HG03565 (cell line): ENCODE measurements at regions not wholly inside any gene's neighbourhood (a gene's known extent, or its start where the extent isn't known, plus 50 kb on each side); places are given as distances from the start of the nearest gene placed in this dataset.

Experiments used
- ATAC-seq: cut with Tn5 transposase; IDR thresholded peaks from one replicate; pipeline ENCODE4 v1.9.1; 2021; ENCODE audit warnings: mild to moderate bottlenecking, moderate library complexity; ENCODE audit not compliant: unreplicated experiment

DNA sequence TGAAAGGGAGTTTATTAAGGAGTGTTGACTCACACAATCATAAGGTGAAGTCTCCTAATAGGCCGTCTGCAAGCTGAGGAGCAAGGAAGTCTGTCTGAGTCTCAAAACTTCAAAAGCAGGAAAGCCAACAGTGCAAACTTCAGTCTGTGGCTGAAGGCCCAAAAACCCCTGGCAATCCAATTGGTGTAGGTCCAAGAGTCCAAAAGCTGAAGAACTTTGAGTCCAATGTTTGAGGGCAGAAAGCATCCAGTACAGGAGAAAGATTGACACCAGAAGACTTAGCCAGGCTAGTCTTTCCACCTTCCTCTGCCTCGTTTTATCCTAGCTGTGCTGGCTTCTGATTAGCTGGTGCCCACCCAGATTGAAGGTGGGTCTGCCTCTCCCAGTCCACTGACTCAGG, 535.2 kb downstream of the ARAP2 start:
- no peak for ATAC-seq

- no peak for ATAC-seq
These were observed 534.0 kb downstream of the ARAP2 start for GRCh38 chr4:35710343-35710742.

GRCh38 chr4:35711127-35711526, 533.2 kb downstream of the ARAP2 start:
- ATAC-seq: no peak

GRCh38 chr4:35723973-35724372, 520.3 kb downstream of the ARAP2 start:
- ATAC-seq: no peak

DNA sequence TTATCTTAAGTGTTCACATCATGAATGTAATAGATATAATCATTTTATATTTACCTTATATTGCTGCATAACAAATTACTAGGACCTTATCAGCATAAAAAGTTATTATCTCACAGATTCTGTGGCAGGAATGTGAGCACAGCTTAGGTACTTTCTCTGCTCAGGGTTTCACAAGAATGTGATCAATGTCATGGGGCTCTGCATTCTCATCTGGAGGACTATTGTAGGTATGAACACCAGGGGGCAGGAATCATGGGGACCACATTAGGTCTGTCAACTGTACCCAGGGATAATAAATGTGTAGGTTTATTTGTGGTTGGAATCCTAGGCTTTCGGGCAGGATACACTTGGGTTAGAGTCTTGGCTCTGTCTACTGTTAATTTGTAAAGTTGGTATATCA, 519.2 kb downstream of the ARAP2 start:
- ATAC-seq: no peak

- ATAC-seq: no peak
These were observed 513.9 kb downstream of the ARAP2 start for GRCh38 chr4:35730414-35730813.

DNA sequence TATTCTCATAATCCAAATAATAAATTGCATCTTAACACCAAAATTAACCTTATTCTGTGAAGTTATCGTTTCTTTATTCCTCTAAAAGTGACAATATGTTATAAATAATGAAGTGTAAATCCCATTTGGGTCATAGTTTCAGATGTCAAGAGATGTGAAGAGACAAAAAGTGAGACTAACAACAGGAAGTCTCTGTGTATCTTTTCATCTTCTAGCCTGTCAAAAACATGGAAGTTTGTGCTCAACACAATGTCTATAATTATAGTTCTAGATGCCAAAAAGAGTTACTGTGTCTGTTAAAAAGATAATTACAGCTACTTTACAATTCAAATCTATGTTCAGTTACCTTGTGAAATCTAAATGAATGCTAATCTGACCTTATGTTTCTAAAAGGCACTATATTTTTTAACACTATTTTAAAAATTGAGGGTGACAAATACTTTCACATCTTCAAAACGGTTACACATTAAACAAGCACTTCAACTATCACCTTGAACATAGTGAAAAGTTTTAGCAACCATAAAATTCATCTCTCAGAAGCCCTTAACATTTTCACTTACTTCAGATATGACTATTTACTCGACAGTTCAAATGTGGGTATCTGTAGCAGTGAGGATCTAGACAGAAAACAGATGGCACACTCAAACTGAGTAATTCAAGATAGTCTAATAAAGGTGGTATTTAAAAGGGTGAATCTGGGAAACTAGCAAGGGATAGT, 509.8 kb downstream of the ARAP2 start:
- ATAC-seq: peak; percentile 42

- peak; percentile 54 for ATAC-seq
These were observed 505.0 kb downstream of the ARAP2 start for GRCh38 chr4:35739308-35739707.

DNA sequence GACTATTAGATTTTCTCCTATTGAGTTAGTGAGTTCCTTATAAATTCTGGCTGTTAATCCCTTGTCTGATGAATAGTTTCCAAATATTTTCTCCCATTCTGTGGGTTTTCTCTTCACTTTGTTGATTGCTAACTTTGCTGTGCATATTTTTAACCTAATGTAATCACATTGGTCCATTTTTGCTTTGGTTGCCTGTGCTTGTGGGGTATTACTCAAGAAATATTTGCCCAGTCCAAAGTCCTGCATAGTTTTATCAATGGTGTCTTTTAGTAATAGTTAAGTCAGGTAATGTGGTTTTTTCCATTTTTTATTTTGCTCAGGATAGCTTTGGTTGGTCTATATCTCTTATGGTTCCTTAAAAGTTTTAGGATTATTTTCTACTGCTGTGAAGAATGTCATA, 490.3 kb downstream of the ARAP2 start:
- ATAC-seq: no peak

DNA sequence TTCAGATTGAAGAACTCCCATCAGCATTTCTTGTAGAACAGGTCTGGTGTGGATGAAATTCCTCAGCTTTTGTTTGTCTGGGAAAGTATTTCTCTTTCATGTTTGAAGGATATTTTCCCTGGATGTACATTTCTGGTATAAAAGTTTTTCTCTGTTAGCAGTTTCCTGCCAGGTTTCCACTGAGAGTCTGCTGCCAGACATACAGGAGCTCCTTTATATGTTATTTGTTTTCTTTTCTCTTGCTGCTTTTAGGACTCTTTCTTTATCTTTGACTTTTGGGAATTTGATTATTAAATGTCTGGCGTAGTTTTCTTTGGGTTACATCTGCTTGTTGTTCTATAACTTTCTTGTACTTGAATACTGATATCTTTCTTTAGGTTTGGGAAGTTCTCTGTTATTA, 486.5 kb downstream of the ARAP2 start:
- no peak for ATAC-seq

DNA sequence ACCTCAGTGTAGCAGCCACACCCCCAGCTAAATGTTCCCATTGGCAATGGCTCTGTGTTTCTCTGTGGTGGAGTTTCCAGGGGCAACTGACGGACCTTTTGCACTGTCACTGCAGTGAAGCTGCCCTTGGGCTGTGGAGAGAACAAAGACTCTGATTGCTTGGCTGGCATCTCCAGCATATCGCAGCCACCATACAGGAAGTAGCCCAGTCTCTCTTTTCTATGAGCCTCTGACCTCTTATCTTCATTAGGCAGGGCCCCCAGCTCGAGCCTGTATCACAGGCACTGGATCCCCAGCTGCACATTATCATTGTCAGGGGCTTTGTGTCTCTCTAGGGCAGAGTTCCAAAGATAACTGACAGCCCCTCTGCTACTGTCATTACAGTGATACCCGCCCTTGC, 483.5 kb downstream of the ARAP2 start:
- no peak for ATAC-seq

DNA sequence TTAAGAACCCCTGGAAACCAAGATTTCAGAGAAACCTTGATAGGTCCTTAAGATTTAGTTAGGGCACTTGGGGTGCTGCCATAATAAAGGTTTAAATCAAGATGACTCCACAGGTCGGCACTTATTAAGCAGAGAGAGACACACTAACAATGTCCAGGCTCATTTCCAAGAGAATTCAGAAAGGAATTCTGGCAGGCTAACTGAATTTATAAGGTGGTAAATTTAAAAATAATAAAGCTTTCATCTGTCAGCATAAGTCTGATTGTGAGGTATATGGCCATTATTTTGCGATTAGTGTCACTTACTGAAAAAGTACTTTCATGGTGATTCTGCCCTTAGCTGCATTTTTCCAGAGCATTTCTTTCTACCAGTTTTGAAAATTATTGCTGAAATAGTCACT, 472.7 kb downstream of the ARAP2 start:
- no peak for ATAC-seq

- ATAC-seq: no peak
These were observed 472.0 kb downstream of the ARAP2 start for GRCh38 chr4:35772291-35772690.

DNA sequence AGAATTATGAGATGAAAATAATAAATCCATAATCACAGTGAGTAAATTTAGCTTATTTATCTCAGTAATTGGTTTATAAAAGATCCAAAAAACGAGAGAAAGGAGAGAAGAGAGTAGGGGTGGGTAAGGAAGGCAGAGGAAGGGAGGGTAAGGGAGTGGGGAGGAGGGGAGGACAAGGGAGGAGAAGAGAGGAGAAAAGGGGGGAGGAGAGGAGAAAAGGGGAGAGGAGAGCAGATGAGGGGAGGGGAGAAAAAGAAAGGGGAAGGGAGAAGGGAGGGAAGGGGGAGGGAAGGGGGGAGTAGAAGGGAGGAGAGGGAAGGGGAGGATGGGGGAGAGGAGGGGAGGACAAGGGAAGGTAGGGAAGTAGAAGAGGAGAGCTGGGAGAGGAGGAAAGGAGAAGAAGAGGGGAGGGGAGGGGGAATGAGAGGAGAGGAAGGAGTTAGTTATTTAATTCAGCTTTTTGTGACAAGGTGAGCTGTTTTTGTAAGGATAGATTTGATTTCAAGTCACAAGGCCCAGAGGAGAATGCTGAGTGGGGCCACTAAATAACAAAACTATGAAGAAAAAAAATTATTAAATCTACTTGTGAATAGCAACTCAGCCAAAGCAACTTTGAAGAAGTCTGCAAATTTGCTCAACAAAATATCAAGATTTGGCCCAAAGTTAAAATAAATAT, 454.3 kb downstream of the ARAP2 start:
- ATAC-seq: no peak

DNA sequence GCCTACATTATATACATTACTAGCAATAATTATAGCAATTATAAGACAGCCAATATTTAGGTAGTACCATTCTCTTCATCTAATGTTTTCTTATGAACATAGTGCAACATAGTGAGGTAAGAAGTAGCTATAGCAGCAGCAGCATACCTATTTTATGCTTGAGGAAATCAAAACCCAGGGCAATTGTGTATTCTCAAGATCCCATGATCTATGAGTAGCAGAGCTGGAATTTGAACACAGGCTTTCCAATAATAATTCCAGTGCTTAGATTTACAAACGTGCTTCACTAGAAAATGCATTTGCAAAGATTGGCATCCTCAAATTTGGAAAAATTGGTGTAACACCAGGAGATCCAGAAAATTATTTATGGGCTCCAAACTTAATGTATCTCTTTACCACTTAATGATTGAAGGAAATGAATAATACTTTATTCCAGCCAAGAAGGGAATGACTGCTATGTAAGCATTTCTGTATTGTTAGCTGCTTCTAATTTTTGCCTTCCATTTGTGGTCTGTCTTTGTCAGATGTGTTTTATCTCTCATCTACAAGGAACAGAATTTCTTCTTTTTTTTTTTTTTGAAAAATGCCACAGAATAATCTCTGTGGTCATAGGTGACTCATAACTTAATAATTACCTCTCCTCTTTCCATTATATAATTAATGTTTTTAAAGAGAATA, 451.1 kb downstream of the ARAP2 start:
- no peak for ATAC-seq

DNA sequence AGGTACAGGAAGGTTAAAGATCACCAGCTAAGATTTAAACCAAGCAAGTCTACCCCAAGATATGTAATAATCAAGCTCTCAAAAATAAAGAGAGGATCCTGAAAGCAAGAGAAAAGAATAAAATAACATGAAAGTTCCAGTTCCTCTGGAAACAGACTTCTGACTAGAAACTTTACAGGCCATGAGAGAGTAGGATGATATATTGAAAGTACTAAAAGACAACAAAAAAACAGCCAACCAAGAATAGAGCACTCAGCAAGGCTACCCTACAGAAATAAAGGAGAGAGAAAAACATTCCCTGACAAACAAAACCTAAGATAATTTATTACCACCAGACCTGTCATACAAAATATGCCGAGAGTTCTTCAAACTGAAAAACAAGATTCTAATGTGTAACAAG, 450.5 kb downstream of the ARAP2 start:
- ATAC-seq: no peak

- no peak for ATAC-seq
These were observed 443.6 kb downstream of the ARAP2 start for GRCh38 chr4:35800669-35801068.

GRCh38 chr4:35802644-35803043, 441.7 kb downstream of the ARAP2 start:
- no peak for ATAC-seq

- no peak for ATAC-seq
These were observed 425.8 kb downstream of the ARAP2 start for GRCh38 chr4:35818520-35818919.

GRCh38 chr4:35820003-35820402, 424.3 kb downstream of the ARAP2 start:
- no peak for ATAC-seq

- no peak for ATAC-seq
These were observed 420.1 kb downstream of the ARAP2 start for GRCh38 chr4:35824231-35824630.

- ATAC-seq: no peak
These were observed 408.4 kb downstream of the ARAP2 start for GRCh38 chr4:35835893-35836292.
